WTC11 (cell line): ENCODE measurements at regions not wholly inside any gene's neighbourhood (a gene's known extent, or its start where the extent isn't known, plus 50 kb on each side); places are given as distances from the start of the nearest gene placed in this dataset.

ENCODE experiments used
- ATAC-seq: fragments of 200-7000 bp; cut with Tn5 transposase; 2 replicates; pipeline ENCODE4 v1.10.0; 2021; ENCODE audit warnings: mild to moderate bottlenecking, moderate library complexity
- CTCF ChIA-PET: fragments of 300-600 bp; sonication (Branson Sonifier 250); formaldehyde crosslinking; loops from one replicate; lab custom pipeline; 2021; ENCODE audit warnings: antibody characterized with exemption; lab: Charles Lee
- POLR2A ChIA-PET: fragments of 350-600 bp; sonication (Branson Sonifier 250); formaldehyde crosslinking; loops from one replicate; lab custom pipeline; 2021; ENCODE audit warnings: antibody characterized with exemption; lab: Charles Lee
- DNase-seq: peaks from one replicate; pipeline ENCODE4 v3.0.0; 2021; ENCODE audit warnings: low spot score
- H3K27ac Mint-ChIP-seq: 2 replicates; pipeline ENCODE4 v1.8.0; 2021; ENCODE audit warnings: mixed read lengths
- H3K27me3 Mint-ChIP-seq: 2 replicates; pipeline ENCODE4 v1.8.0; 2021; ENCODE audit warnings: low read depth, mild to moderate bottlenecking, moderate library complexity, mixed read lengths
- H3K36me3 Mint-ChIP-seq: 2 replicates; pipeline ENCODE4 v1.8.0; 2021; ENCODE audit warnings: mixed read lengths
- H3K4me1 Mint-ChIP-seq: 2 replicates; pipeline ENCODE4 v1.8.0; 2022; ENCODE audit warnings: mixed read lengths
- H3K4me3 Mint-ChIP-seq: 2 replicates; pipeline ENCODE4 v1.8.0; 2021; ENCODE audit warnings: mild to moderate bottlenecking, moderate library complexity, mixed read lengths
- H3K9me3 Mint-ChIP-seq: 2 replicates; pipeline ENCODE4 v1.8.0; 2021; ENCODE audit warnings: mixed read lengths
- ATF1 ChIP-seq: sonication (generic); formaldehyde crosslinking; IDR thresholded peaks from 2 replicates; pipeline ENCODE4 v1.8.1; 2023; ENCODE audit warnings: mild to moderate bottlenecking, moderate library complexity, missing genetic modification reagents
- CREB1 ChIP-seq: sonication (generic); formaldehyde crosslinking; IDR thresholded peaks from 2 replicates; pipeline ENCODE4 v1.8.0; 2023; ENCODE audit warnings: mild to moderate bottlenecking, missing genetic modification reagents
- ETV6 ChIP-seq: sonication (generic); formaldehyde crosslinking; IDR thresholded peaks from 2 replicates; pipeline ENCODE4 v1.8.1; 2022; ENCODE audit warnings: mild to moderate bottlenecking, missing genetic modification reagents
- KAT7 ChIP-seq: sonication (generic); formaldehyde crosslinking; IDR thresholded peaks from 2 replicates; pipeline ENCODE4 v1.8.1; 2023; ENCODE audit warnings: missing genetic modification reagents, mild to moderate bottlenecking, borderline replicate concordance
- MXD4 ChIP-seq: fragments of 250-450 bp; sonication (Bioruptor Pico); IDR thresholded peaks from 2 replicates; pipeline ENCODE4 v1.8.0; 2021; ENCODE audit warnings: mild to moderate bottlenecking, moderate library complexity, borderline replicate concordance
- NR1H2 ChIP-seq: sonication (generic); formaldehyde crosslinking; IDR thresholded peaks from 2 replicates; pipeline ENCODE4 v1.9.0; 2021; ENCODE audit warnings: mild to moderate bottlenecking, moderate library complexity, missing genetic modification reagents
- SMAD4 ChIP-seq: sonication (generic); formaldehyde crosslinking; IDR thresholded peaks from 2 replicates; pipeline ENCODE4 v1.8.0; 2022; ENCODE audit warnings: mild to moderate bottlenecking, missing genetic modification reagents
- SP1 ChIP-seq: sonication (generic); formaldehyde crosslinking; conservative IDR thresholded peaks from 2 replicates; pipeline ENCODE4 v1.8.1; 2022; ENCODE audit warnings: missing genetic modification reagents
- TEAD4 ChIP-seq: sonication (generic); formaldehyde crosslinking; IDR thresholded peaks from 2 replicates; pipeline ENCODE4 v1.8.0; 2022; ENCODE audit warnings: mild to moderate bottlenecking, missing genetic modification reagents
- ZNF138 ChIP-seq: sonication (generic); formaldehyde crosslinking; conservative IDR thresholded peaks from 2 replicates; pipeline ENCODE4 v1.8.1; 2022; ENCODE audit warnings: mild to moderate bottlenecking, moderate library complexity, missing genetic modification reagents
- ZNF317 ChIP-seq: sonication (generic); formaldehyde crosslinking; IDR thresholded peaks from 2 replicates; pipeline ENCODE4 v1.8.1; 2023; ENCODE audit warnings: low read depth, mild to moderate bottlenecking, moderate library complexity, missing genetic modification reagents, borderline replicate concordance
- ZNF671 ChIP-seq: fragments of 250-450 bp; sonication (Bioruptor Pico); IDR thresholded peaks from 2 replicates; pipeline ENCODE4 v1.8.0; 2021; ENCODE audit warnings: mild to moderate bottlenecking
- TF ChIP-seq, protein P1 (sequence below): sonication (generic); formaldehyde crosslinking; IDR thresholded peaks from 2 replicates; pipeline ENCODE4 v1.8.0; 2022; ENCODE audit warnings: mild to moderate bottlenecking, missing genetic modification reagents
- TF ChIP-seq, protein P2 (sequence below): fragments of 200-600 bp; IDR thresholded peaks from 2 replicates; pipeline ENCODE4 v1.8.0; 2022; ENCODE audit warnings: antibody characterized with exemption
- TF ChIP-seq, protein P3 (sequence below): sonication (generic); formaldehyde crosslinking; IDR thresholded peaks from 2 replicates; pipeline ENCODE4 v1.8.0; 2022; ENCODE audit warnings: mild to moderate bottlenecking, missing genetic modification reagents
- TF ChIP-seq, protein P4 (sequence below): sonication (generic); formaldehyde crosslinking; IDR thresholded peaks from 2 replicates; pipeline ENCODE4 v1.8.0; 2022; ENCODE audit warnings: missing genetic modification reagents
- TF ChIP-seq, protein P5 (sequence below): fragments of 250-450 bp; sonication (Bioruptor Pico); IDR thresholded peaks from 2 replicates; pipeline ENCODE4 v1.9.0; 2021; ENCODE audit warnings: mild to moderate bottlenecking
- TF ChIP-seq, protein P6 (sequence below): fragments of 250-450 bp; sonication (Bioruptor Pico); IDR thresholded peaks from 2 replicates; pipeline ENCODE4 v1.8.0; 2021; ENCODE audit warnings: mild to moderate bottlenecking
- TF ChIP-seq, protein P7 (sequence below): sonication (generic); formaldehyde crosslinking; IDR thresholded peaks from 2 replicates; pipeline ENCODE4 v1.8.0; 2023; ENCODE audit warnings: missing genetic modification reagents
- TF ChIP-seq, protein P8 (sequence below): sonication (generic); formaldehyde crosslinking; IDR thresholded peaks from 2 replicates; pipeline ENCODE4 v1.8.0; 2022; ENCODE audit warnings: mild to moderate bottlenecking, missing genetic modification reagents

DNA sequence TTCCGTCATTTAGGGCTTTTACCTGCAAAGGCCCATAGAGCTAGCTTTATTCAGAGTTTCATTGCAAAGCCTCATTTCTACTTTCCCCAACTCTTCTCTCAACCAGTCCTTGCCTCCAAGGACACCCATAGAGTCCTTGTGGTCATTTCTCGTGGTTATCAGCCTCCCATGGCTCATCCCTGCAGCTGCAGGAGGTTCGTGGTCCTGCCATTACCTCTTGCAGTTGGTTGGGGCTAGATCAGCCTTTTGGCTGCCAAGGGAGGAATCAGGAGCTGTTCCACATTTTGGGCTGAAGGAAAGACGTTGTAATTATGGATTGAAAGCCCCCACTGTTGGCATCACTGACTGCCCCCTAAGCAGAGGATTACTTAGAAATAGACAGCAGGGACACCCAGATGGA, 231.0 kb downstream of the MAN2A1 start:
- no peaks in the 10 kb centered on the region for H3K9me3 Mint-ChIP-seq
- DNase-seq (no peak), ATAC-seq (no peak)
- H3K36me3 Mint-ChIP-seq = no peaks in the 10 kb centered on the region
- CTCF ChIA-PET = no interaction called here
- TF ChIP-seq, protein P1, sequence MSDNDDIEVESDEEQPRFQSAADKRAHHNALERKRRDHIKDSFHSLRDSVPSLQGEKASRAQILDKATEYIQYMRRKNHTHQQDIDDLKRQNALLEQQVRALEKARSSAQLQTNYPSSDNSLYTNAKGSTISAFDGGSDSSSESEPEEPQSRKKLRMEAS = no peak
- TF ChIP-seq NR1H2 = no peak
- no peak for TF ChIP-seq TEAD4
- TF ChIP-seq, protein P2, sequence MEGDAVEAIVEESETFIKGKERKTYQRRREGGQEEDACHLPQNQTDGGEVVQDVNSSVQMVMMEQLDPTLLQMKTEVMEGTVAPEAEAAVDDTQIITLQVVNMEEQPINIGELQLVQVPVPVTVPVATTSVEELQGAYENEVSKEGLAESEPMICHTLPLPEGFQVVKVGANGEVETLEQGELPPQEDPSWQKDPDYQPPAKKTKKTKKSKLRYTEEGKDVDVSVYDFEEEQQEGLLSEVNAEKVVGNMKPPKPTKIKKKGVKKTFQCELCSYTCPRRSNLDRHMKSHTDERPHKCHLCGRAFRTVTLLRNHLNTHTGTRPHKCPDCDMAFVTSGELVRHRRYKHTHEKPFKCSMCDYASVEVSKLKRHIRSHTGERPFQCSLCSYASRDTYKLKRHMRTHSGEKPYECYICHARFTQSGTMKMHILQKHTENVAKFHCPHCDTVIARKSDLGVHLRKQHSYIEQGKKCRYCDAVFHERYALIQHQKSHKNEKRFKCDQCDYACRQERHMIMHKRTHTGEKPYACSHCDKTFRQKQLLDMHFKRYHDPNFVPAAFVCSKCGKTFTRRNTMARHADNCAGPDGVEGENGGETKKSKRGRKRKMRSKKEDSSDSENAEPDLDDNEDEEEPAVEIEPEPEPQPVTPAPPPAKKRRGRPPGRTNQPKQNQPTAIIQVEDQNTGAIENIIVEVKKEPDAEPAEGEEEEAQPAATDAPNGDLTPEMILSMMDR = no peak
- TF ChIP-seq ZNF671 (CRISPR knock-in tag) = no peak
- TF ChIP-seq ZNF317 (CRISPR knock-in tag) = no peak
- TF ChIP-seq, protein P3, sequence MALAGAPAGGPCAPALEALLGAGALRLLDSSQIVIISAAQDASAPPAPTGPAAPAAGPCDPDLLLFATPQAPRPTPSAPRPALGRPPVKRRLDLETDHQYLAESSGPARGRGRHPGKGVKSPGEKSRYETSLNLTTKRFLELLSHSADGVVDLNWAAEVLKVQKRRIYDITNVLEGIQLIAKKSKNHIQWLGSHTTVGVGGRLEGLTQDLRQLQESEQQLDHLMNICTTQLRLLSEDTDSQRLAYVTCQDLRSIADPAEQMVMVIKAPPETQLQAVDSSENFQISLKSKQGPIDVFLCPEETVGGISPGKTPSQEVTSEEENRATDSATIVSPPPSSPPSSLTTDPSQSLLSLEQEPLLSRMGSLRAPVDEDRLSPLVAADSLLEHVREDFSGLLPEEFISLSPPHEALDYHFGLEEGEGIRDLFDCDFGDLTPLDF (CRISPR knock-in tag) = no peak
- TF ChIP-seq, protein P4, sequence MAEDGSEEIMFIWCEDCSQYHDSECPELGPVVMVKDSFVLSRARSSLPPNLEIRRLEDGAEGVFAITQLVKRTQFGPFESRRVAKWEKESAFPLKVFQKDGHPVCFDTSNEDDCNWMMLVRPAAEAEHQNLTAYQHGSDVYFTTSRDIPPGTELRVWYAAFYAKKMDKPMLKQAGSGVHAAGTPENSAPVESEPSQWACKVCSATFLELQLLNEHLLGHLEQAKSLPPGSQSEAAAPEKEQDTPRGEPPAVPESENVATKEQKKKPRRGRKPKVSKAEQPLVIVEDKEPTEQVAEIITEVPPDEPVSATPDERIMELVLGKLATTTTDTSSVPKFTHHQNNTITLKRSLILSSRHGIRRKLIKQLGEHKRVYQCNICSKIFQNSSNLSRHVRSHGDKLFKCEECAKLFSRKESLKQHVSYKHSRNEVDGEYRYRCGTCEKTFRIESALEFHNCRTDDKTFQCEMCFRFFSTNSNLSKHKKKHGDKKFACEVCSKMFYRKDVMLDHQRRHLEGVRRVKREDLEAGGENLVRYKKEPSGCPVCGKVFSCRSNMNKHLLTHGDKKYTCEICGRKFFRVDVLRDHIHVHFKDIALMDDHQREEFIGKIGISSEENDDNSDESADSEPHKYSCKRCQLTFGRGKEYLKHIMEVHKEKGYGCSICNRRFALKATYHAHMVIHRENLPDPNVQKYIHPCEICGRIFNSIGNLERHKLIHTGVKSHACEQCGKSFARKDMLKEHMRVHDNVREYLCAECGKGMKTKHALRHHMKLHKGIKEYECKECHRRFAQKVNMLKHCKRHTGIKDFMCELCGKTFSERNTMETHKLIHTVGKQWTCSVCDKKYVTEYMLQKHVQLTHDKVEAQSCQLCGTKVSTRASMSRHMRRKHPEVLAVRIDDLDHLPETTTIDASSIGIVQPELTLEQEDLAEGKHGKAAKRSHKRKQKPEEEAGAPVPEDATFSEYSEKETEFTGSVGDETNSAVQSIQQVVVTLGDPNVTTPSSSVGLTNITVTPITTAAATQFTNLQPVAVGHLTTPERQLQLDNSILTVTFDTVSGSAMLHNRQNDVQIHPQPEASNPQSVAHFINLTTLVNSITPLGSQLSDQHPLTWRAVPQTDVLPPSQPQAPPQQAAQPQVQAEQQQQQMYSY = no peak
- no peak for TF ChIP-seq CREB1 (CRISPR knock-in tag)
- TF ChIP-seq MXD4 (CRISPR knock-in tag) = no peak
- TF ChIP-seq, protein P5, sequence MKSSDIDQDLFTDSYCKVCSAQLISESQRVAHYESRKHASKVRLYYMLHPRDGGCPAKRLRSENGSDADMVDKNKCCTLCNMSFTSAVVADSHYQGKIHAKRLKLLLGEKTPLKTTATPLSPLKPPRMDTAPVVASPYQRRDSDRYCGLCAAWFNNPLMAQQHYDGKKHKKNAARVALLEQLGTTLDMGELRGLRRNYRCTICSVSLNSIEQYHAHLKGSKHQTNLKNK = no peak
- TF ChIP-seq ZNF138 (CRISPR knock-in tag) = no peak
- TF ChIP-seq, protein P6, sequence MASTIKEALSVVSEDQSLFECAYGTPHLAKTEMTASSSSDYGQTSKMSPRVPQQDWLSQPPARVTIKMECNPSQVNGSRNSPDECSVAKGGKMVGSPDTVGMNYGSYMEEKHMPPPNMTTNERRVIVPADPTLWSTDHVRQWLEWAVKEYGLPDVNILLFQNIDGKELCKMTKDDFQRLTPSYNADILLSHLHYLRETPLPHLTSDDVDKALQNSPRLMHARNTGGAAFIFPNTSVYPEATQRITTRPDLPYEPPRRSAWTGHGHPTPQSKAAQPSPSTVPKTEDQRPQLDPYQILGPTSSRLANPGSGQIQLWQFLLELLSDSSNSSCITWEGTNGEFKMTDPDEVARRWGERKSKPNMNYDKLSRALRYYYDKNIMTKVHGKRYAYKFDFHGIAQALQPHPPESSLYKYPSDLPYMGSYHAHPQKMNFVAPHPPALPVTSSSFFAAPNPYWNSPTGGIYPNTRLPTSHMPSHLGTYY (CRISPR knock-in tag) = no peak
- TF ChIP-seq SMAD4 (CRISPR knock-in tag) = no peak
- TF ChIP-seq KAT7 (CRISPR knock-in tag) = no peak
- TF ChIP-seq, protein P7, sequence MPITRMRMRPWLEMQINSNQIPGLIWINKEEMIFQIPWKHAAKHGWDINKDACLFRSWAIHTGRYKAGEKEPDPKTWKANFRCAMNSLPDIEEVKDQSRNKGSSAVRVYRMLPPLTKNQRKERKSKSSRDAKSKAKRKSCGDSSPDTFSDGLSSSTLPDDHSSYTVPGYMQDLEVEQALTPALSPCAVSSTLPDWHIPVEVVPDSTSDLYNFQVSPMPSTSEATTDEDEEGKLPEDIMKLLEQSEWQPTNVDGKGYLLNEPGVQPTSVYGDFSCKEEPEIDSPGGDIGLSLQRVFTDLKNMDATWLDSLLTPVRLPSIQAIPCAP (CRISPR knock-in tag) = no peak
- TF ChIP-seq ATF1 (CRISPR knock-in tag) = no peak
- no peak for TF ChIP-seq SP1 (CRISPR knock-in tag)
- TF ChIP-seq, protein P8, sequence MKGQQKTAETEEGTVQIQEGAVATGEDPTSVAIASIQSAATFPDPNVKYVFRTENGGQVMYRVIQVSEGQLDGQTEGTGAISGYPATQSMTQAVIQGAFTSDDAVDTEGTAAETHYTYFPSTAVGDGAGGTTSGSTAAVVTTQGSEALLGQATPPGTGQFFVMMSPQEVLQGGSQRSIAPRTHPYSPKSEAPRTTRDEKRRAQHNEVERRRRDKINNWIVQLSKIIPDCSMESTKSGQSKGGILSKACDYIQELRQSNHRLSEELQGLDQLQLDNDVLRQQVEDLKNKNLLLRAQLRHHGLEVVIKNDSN (CRISPR knock-in tag) = no peak
- no peak for TF ChIP-seq ETV6 (CRISPR knock-in tag)
- no peak overlapping the region for H3K27ac Mint-ChIP-seq
- no peak overlapping the region for H3K4me3 Mint-ChIP-seq
- H3K27me3 Mint-ChIP-seq = no peaks in the 10 kb centered on the region
- POLR2A ChIA-PET = no interaction called here
- peaks cover 9% of the 10 kb centered on the region for H3K4me1 Mint-ChIP-seq
